GM08714 (cell line): ENCODE measurements at regions not wholly inside any gene's neighbourhood (a gene's known extent, or its start where the extent isn't known, plus 50 kb on each side); places are given as distances from the start of the nearest gene placed in this dataset.
"Not testable (repeated sequence)": the region's sequence is repeated elsewhere in the genome, so short reads cannot be mapped to it uniquely, and the experiment has no call there.

Source experiments
- H3K4me3 ChIP-seq: fragments of 200-500 bp; sonication (Bioruptor generic); 2 replicates; pipeline ENCODE4 v1.5.1; 2014; ENCODE audit warnings: mild to moderate bottlenecking, low read length, inconsistent platforms
- ZNF274 ChIP-seq: IDR thresholded peaks from 2 replicates; pipeline ENCODE4 v1.6.1; 2012; ENCODE audit warnings: mild to moderate bottlenecking, low read depth, low read length

DNA sequence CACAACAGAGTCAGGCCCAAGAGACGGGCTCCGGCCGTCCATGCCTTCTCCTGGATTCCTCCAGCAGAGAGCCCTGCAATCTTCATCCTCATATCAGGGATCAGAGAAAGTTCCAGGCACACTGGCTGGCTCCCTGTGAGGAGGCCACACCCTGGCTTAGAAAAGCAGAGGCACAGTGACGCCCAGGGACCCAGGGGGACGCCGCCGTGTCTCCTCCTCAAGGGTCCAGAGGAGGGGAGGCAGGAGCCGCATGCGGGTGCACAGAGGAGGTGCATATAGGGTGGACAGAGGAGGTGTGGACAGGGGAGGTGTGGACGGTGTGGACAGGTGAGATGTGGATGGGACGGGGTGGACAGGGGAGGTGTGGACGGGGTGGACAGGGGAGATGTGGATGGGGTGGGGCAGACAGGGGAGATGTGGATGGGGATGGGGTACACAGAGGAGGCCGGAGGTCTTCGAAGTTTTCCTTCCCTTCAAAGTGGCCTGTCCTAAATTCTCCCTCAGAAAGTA lies 1521.9 kb downstream of the BRD1 start:
- H3K4me3 ChIP-seq = no peak overlapping the region
- no peak for TF ChIP-seq ZNF274

DNA sequence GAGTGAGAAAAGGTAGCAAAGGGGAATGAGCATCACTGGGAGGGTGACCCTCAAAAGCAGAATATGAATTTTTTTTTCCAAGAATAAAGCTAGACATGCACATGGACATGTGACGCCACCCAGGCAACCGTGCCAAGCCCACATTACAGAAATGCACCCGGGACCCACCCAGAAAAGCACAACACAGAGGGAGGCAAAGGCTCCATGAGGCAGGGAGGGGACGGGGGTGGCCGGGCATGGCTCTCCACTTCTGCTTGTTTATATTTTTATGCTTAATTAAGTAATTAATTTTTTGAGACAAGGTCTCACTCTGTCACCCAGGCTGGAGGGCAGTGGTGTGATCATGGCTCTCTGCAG lies 1524.3 kb downstream of the BRD1 start:
- TF ChIP-seq ZNF274 = no peak
- H3K4me3 ChIP-seq = no peak overlapping the region

DNA sequence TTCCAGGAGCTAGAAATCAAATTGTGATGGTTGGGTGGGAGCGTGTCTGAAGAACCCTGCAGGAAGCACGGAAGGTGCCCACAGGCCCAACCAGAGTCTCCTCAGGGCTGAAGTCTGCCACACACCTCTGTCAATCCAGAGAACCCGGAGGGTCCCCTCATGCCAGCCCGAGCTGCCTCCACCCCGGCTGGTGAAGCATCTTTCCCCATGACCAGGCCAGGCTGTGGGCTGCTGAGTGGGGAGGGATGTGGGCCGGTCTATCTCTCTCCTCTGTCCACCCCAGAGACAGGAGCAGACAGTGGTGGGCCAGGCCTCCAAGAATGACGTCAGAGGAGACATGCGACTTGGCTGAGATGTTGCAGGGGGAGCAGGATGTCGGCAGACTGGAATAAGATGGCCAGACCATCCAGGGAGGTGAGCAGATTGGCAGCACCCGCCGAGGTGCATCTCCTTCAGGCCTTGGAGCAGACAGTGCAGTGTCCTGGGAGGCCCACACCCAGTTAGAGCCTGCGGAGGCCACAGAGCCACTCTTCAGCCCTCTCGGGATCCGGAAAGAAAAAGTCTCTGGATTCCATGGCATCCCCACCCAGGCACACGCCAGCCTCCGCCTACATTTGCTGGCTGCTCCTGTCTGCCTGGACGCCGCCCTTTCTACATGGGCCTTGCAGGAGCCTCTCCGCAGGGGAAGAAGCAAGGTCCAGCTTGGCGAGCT lies 1524.9 kb downstream of the BRD1 start:
- no peak overlapping the region for H3K4me3 ChIP-seq
- no peak for TF ChIP-seq ZNF274

DNA sequence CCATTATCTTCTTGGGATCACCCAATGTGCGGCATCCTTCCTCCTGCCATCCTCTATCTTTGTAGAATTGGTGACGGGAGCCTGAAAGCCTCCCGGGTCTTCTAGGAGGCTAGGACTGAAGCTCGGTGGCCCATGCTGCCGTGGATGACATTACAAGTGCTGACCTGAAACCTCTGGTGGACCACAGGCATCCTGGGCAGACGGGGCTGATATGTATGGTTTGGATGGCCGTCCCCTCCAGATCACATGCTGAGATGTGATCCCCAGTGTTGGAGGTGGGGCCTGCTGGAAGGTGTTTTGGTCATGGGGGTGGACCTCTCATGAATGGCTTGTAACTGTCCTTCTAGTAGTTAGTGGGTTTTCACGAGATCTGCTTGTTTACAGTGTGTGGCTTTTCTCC lies 1525.8 kb downstream of the BRD1 start:
- no peak for TF ChIP-seq ZNF274
- H3K4me3 ChIP-seq = no peak overlapping the region

DNA sequence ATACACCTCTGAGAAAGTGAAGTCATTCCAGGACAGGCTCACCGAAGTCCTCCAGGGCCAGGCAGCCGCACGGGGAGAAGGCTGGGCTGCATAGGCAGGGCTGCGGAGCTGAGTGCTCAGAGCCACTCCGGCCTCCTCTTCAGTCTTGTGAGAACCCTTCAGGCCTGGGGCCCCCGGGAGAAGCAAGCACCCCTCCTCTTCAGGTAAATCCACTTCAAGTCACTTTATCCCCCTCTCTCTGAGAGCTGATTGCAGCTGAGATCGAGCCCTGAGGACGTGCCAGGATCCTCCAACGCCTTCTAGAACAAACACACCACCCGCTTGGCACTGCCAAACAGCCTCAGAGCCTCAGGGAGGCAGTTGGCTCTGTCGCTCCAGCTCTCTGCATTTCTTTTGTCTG lies 1526.3 kb downstream of the BRD1 start:
- no peak for TF ChIP-seq ZNF274

DNA sequence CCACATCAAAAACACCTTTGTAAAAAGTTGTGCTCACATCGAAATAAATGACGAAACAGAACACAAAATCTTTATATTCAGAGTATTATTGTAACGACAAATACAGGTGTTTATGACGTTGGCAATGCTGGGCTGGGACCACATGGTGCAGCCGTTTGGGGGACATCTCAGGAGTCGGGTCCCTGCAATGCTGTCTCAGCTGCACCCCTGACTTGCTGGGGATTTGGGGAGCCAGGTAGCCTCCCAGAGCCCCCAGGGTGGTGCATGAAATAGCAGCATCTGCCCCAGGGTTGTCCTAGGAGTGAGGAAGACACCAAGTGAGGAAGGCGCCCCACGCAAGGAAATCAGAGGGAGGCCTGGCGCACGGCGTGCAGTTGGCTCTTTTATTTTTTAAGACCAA lies 1526.8 kb downstream of the BRD1 start:
- no peak overlapping the region for H3K4me3 ChIP-seq
- TF ChIP-seq ZNF274 = no peak

More for the DNA sequence above, 1526.3 kb downstream of the BRD1 start:
- H3K4me3 ChIP-seq = no peak overlapping the region

DNA sequence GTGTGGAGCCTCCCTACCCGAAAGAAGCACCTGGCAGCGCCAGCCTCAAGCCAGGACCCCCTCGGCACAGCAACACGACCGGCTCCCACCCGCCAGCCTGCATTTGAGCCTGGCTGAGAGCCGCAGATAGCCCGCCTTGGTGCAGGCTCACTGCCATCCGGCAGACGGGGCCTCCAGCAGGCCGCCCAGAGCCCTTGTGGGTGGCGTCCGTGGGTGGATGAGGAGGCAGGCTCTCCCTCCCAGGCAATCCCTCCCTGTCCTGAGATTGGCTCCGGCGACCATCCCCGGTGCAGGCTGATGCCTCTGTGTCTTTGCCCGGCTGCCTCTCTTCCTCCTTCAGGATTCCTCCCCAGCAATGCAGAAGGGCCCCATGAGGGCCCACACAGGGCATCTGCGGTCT lies 1527.9 kb downstream of the BRD1 start:
- no peak for TF ChIP-seq ZNF274
- no peak overlapping the region for H3K4me3 ChIP-seq

DNA sequence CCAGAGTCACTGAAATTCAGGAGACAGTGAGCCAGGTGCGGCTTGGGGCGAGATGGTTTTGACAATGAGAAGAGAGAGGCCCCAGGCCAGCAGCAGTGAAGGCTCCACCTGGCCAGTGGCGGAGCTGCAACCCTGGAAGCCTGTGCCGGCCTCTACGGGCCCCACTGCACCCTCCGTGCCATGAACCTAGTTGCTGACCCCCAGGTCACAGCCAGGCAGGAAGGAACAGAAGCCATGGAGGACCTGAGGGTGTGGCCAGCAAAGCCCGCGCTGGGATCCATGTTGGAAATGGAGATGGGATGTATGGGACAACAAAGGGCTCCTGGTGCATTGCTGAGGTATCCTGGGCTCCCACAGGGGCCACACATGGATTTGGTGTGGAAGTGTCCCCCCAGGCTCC lies 1528.5 kb downstream of the BRD1 start:
- TF ChIP-seq ZNF274 = no peak
- H3K4me3 ChIP-seq = no peak overlapping the region

DNA sequence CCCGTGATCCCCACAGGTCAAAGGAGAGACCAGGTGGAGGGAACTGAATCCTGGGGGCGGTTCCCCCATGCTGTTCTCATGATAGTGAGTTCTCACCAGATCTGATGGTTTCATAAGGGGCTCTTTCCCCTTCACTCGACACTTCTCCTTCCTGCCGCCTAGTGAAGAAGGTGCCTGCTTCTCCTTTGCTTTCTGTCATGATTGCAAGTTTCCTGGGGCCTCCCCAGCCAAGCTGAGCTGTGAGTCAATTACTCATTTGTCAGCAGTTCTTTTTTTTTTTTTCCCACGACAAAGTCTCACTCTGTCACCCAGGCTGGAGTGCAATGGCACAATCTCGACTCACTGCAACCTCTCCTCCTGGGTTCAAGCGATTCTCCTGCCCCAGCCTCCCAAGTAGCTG lies 1530.4 kb downstream of the BRD1 start:
- H3K4me3 ChIP-seq = no peak overlapping the region
- no peak for TF ChIP-seq ZNF274

DNA sequence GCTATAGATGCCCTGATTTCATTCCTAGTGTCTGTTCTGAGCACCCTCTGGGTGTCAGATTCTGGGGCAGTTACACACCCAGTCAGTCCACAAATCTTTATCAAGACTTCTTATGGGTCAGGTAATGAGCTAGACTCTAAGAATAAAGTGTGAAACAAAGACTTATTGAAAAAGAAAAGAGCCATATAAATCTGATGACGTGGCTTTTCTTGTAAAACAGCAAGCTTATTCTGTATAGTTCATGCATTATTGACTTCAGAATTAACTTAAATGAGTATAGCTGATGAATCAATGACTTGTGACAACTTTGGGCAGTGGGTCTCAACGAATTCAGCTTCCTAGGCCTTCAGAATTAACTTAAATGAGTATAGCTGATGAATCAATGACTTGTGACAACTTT lies 1527.5 kb downstream of the TBC1D22A start:
- not testable (repeated sequence) for H3K4me3 ChIP-seq

DNA sequence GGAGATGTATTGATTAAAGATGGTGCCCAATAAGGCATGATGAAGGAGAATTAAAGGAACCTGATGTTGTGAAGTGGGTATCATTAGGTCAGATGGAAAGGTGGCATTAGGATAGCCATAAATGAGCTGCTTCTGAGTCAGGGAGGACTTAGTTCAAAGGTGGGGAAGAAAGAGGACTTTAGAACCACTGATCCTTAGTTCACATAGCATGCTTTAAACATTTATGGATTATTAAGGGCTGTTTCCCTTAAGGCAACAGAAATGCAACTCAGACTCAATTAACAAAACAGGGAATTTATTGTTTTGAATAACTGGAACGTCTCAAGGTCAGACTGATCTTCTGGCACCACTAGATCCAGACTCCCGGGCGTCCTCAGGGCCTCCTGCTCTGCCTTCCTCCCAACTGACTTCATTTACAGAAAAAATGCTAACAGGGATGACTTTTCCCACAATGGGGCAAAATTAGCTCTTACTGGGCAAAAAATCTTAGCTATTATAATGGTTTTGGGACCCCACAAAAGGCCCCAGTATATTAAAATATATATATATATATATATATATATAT lies 1526.0 kb downstream of the TBC1D22A start:
- no peak overlapping the region for H3K4me3 ChIP-seq
- TF ChIP-seq ZNF274 = no peak

DNA sequence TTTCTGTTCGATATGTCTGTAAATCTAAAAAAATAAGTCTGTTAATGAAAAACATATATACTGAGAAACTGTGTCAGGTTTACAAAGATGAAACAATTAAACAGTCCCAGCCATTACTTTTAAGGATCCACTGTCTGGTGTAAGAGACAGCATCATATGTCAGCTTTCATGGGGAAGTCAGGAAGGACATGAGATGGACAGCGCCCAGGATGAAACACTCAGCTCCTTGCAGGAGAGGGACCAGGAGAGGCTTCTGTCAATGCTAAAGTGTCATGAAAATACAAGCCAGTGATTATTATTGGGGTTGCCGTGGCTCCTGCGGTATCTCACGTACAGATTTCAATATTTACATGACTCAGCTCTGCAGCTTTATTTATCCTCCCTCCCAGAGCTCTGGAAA lies 1524.6 kb downstream of the TBC1D22A start:
- TF ChIP-seq ZNF274 = no peak
- H3K4me3 ChIP-seq = no peak overlapping the region

DNA sequence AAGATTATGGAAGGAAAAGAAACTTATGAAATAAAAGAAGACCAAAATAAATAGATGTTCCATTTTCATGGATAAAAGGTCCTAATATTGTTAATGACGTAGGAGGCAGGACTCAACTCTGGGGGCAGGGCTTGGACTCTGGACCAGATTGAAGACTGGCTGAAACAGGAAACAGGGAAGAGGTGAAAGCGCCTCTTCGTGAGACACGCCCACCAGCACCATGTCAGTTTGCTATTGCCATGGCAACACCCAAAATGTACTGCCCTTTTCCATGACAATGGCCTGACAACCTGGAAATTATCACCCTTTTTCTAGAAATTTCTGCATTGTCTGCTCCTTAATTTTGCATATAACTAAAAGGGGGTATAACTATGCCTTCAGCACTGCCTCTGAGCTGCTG lies 1522.2 kb downstream of the TBC1D22A start:
- no peak for TF ChIP-seq ZNF274
- no peak overlapping the region for H3K4me3 ChIP-seq

DNA sequence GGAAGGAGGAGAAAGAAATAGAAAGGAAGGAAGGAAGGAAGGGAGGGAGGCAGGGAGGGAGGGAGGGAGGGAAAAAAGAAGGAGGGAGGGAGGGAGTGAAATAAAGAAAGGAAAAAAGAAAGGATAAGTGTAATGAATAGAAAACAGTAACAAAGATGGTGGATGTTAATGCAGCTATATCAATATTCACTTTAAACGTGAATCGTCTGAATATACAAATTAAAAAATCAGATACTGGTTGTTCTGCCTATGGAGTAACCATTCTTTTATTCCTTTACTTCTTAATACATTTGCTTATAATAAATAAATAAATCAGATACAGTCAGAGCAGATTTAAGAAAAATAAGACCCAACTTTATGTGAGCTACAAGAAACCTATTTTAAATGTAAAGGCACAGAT lies 1520.4 kb downstream of the TBC1D22A start:
- no peak overlapping the region for H3K4me3 ChIP-seq
- TF ChIP-seq ZNF274 = no peak

DNA sequence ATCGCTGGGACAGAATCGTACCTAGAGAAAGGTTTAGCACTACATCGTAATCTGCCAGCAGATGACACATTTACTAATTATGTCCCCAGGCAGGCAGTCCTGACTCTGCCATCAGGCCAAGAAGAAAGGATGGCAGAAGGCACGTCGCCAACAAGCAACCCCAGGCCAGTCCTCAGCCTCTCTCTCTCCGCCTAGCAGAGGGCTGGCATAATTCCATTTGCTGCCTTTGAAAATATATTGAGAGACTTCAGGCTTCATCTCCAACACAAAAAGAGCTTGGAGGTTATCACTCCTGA lies 1517.0 kb downstream of the TBC1D22A start:
- no peak overlapping the region for H3K4me3 ChIP-seq
- no peak for TF ChIP-seq ZNF274
